Bronchial epithelial cell (primary cell): ENCODE measurements at regions not wholly inside any gene's neighbourhood (a gene's known extent, or its start where the extent isn't known, plus 50 kb on each side); places are given as distances from the start of the nearest gene placed in this dataset.

Experiments used
- DNase-seq: peaks from one replicate; pipeline ENCODE4 v3.0.0-alpha.2; 2010; ENCODE audit warnings: low read depth
- FAIRE-seq: peaks from 2 replicates; lab custom pipeline; 2011; peaks lifted over from hg19 to GRCh38; lab: Jason Lieb, UNC
- H3K27me3 ChIP-seq: 2 replicates; pipeline ENCODE4 v1.5.1; 2011; ENCODE audit warnings: low read length; ENCODE audit not compliant: control insufficient read depth, insufficient read depth
- H3K36me3 ChIP-seq: 2 replicates; pipeline ENCODE4 v1.5.1; 2011; ENCODE audit warnings: low read length; ENCODE audit not compliant: control insufficient read depth, insufficient read depth
- H3K4me3 ChIP-seq: 2 replicates; pipeline ENCODE4 v1.5.1; 2011; ENCODE audit warnings: mild to moderate bottlenecking, low read depth, low read length, control low read depth
- TF ChIP-seq, protein P1 (sequence below): IDR thresholded peaks from 2 replicates; pipeline ENCODE4 v1.5.1; 2011; ENCODE audit warnings: mild to moderate bottlenecking, moderate library complexity, low read length, control low read depth, inconsistent platforms; ENCODE audit not compliant: insufficient read depth, severe bottlenecking

DNA sequence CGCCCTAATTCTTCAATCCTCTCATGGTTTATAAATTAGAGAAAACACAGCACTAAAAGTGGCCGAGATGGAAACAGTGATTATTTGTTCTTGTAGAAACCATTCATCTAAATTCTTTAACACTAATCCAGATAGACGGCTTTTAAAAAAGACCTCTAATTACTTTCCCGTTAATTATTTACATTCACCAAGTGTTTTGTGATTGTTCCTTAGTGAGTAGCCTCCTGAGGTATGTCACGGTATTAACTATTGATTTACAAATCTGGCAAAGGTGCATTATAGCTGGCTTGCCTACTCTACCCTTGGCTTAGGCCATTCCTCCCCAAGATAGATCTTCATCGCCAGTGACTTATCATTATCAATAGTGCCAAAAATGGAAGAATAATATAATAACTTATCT lies 436.4 kb upstream of the ST6GAL2 start:
- Histone ChIP-seq H3K4me3 (no peak overlapping the region), H3K27me3 (no peaks in the 10 kb centered on the region), H3K36me3 (no peaks in the 10 kb centered on the region)
- TF ChIP-seq, protein P1, sequence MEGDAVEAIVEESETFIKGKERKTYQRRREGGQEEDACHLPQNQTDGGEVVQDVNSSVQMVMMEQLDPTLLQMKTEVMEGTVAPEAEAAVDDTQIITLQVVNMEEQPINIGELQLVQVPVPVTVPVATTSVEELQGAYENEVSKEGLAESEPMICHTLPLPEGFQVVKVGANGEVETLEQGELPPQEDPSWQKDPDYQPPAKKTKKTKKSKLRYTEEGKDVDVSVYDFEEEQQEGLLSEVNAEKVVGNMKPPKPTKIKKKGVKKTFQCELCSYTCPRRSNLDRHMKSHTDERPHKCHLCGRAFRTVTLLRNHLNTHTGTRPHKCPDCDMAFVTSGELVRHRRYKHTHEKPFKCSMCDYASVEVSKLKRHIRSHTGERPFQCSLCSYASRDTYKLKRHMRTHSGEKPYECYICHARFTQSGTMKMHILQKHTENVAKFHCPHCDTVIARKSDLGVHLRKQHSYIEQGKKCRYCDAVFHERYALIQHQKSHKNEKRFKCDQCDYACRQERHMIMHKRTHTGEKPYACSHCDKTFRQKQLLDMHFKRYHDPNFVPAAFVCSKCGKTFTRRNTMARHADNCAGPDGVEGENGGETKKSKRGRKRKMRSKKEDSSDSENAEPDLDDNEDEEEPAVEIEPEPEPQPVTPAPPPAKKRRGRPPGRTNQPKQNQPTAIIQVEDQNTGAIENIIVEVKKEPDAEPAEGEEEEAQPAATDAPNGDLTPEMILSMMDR, result no peak
- FAIRE-seq (no peak), DNase-seq (no peak)

DNA sequence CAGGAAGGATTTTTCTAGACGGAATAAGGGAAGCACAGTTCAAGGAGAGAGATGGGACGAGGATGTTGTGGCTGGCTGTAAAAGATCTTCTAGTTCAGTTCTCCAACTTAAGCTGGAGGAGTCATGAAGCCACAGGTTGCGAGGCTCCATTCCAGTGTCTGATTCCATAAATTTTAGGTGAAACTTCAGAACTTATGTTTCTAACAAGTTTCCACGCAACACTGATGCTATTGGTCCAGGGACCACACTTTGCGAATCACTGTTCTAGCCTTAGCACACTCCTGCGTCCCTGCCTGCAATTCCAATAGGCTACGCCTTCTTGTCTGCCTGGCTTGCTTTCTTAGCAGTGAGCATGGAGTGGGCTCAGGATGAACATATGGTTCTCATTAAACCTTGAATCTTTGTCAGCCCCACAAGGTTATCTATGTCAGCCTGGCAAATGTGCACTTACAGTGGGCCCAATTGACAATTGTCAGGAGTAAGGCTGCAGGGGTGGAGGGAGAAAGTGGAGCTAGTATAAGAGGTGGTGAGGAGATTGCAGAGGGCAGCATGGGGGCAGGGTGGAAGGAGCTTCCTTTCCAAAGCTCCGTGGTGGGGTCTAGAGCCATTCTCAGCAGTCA lies 438.1 kb upstream of the ST6GAL2 start:
- TF ChIP-seq, protein P1, result no peak
- Histone ChIP-seq H3K4me3 (no peak overlapping the region), H3K36me3 (no peaks in the 10 kb centered on the region), H3K27me3 (no peaks in the 10 kb centered on the region)
- FAIRE-seq, result no peak
- DNase-seq, result no peak

DNA sequence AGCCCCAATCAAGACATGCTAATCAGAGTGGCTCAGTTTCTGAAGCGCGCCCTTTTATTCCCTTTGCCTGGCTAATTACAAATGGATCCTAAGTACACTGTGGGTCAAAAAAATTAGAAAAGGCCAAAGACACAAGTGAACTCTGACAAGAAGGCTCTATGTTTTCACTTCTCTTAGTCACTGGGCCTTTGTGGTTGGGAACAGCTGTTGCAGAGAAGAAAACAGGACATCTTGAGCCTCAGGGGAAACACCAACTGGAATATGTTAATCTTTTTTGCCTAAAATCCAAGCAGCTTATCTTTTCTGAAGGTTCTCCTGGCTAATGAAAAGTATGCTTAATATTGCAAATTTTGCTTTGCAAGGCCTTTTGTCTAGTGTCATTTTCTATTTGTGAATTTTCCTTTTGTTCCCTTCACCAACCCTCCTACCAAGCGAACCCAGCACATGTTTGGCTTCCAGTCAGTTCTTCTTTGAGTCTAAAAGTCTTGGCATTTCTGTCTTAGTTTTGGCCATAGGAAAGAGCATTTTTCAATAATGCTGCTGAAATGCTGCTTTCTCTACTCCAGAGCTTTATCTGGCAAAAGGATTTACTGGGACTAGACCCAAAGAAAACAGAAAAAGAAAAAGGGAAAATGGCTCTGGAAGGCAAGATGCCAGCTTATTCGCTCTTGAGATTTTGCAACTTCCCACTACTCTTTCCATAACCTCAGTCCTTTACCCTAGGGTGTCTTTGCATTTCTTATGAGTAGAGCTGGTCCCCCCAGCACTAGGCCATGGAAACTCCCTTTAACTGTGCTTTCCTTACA lies 440.2 kb upstream of the ST6GAL2 start:
- H3K27me3 ChIP-seq, result no peaks in the 10 kb centered on the region
- no peaks in the 10 kb centered on the region for H3K36me3 ChIP-seq
- no peak for FAIRE-seq
- H3K4me3 ChIP-seq, result no peak overlapping the region
- DNase-seq, result no peak
- TF ChIP-seq, protein P1, result no peak

GRCh38 chr2:107334306-107334705 lies 448.3 kb upstream of the ST6GAL2 start:
- Histone ChIP-seq H3K27me3 (no peaks in the 10 kb centered on the region), H3K4me3 (no peak overlapping the region), H3K36me3 (no peaks in the 10 kb centered on the region)
- peak; percentile 9 for DNase-seq
- TF ChIP-seq, protein P1, result no peak
- FAIRE-seq, result no peak

DNA sequence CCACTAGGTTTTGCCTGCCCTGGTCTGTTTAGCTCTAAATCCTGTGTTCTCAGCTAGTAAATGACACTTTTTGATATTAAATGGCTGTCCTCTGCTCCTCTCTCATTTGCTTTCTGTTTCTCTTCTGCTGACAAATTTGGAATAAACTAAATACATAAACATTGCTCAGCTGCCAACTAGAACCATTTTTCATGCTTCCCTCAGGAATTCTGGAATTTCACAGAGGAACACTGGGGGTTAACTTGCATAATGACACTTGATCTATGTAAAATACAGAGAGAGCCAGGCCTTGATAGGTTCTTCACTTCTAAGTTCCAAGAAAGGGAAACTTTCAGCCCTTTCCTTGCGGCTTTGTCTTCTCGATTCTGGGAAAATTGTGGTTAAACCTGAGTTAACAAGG lies 450.6 kb upstream of the ST6GAL2 start:
- TF ChIP-seq, protein P1, result no peak
- Histone ChIP-seq H3K4me3 (no peak overlapping the region), H3K36me3 (no peaks in the 10 kb centered on the region), H3K27me3 (no peaks in the 10 kb centered on the region)
- DNase-seq (no peak), FAIRE-seq (no peak)
